Loucy (cell line): ENCODE measurements at regions not wholly inside any gene's neighbourhood (a gene's known extent, or its start where the extent isn't known, plus 50 kb on each side); places are given as distances from the start of the nearest gene placed in this dataset.

ENCODE experiments used
- H2AFZ ChIP-seq: fragments of 200-600 bp; sonication (generic); 2 replicates; pipeline ENCODE4 v1.6.0; 2016; ENCODE audit warnings: antibody characterized with exemption, mild to moderate bottlenecking, low read length, moderate library complexity
- H3F3A ChIP-seq: fragments of 200-600 bp; 2 replicates; pipeline ENCODE4 v1.6.0; 2016; ENCODE audit warnings: antibody characterized with exemption, low read depth, mild to moderate bottlenecking
- H3K27me3 ChIP-seq: fragments of 200-600 bp; sonication (generic); 2 replicates; pipeline ENCODE4 v1.6.1; 2014; ENCODE audit warnings: low read length, mild to moderate bottlenecking; ENCODE audit not compliant: insufficient read depth, poor library complexity, severe bottlenecking
- H3K36me3 ChIP-seq: fragments of 200-600 bp; sonication (generic); 2 replicates; pipeline ENCODE4 v1.6.1; 2016; ENCODE audit warnings: low read length; ENCODE audit not compliant: insufficient read depth
- H3K4me1 ChIP-seq: fragments of 200-600 bp; sonication (generic); 2 replicates; pipeline ENCODE4 v1.5.1; 2014; ENCODE audit warnings: low read length, mild to moderate bottlenecking; ENCODE audit not compliant: insufficient read depth, poor library complexity, severe bottlenecking
- H3K4me2 ChIP-seq: fragments of 200-600 bp; sonication (generic); 2 replicates; pipeline ENCODE4 v1.6.0; 2014; ENCODE audit warnings: antibody characterized with exemption, low read length, low read depth, mild to moderate bottlenecking; ENCODE audit not compliant: poor library complexity, severe bottlenecking
- H3K4me3 ChIP-seq: fragments of 200-600 bp; sonication (generic); 2 replicates; pipeline ENCODE4 v1.5.1; 2014; ENCODE audit warnings: low read length, mild to moderate bottlenecking, mixed read lengths; ENCODE audit not compliant: poor library complexity, severe bottlenecking
- H3K79me2 ChIP-seq: fragments of 200-600 bp; sonication (generic); 2 replicates; pipeline ENCODE4 v1.6.1; 2014; ENCODE audit warnings: low read length; ENCODE audit not compliant: insufficient read depth
- H3K9ac ChIP-seq: fragments of 200-600 bp; sonication (generic); 2 replicates; pipeline ENCODE4 v1.6.0; 2014; ENCODE audit warnings: mild to moderate bottlenecking, low read depth, low read length, moderate library complexity; ENCODE audit not compliant: poor library complexity, severe bottlenecking
- H3K9me2 ChIP-seq: fragments of 200-600 bp; sonication (generic); replicated peaks from 2 replicates; pipeline ENCODE4 v1.6.1; 2016; ENCODE audit warnings: low read depth, low read length, mixed read lengths
- H3K9me3 ChIP-seq: fragments of 200-600 bp; sonication (generic); 2 replicates; pipeline ENCODE4 v1.6.1; 2014; ENCODE audit warnings: mild to moderate bottlenecking, antibody characterized with exemption, low read length, low read depth; ENCODE audit not compliant: insufficient read depth
- H4K20me1 ChIP-seq: fragments of 200-600 bp; sonication (generic); 2 replicates; pipeline ENCODE4 v1.6.0; 2014; ENCODE audit warnings: antibody characterized with exemption, low read length, mild to moderate bottlenecking; ENCODE audit not compliant: insufficient read depth, poor library complexity, severe bottlenecking
- EZH2phosphoT487 ChIP-seq: fragments of 200-600 bp; IDR thresholded peaks from 2 replicates; pipeline ENCODE4 v1.6.1; 2018; ENCODE audit warnings: antibody characterized with exemption, mild to moderate bottlenecking, moderate library complexity, borderline replicate concordance
- TF ChIP-seq, protein P1 (sequence below): fragments of 200-600 bp; sonication (generic); conservative IDR thresholded peaks from 2 replicates; pipeline ENCODE4 v1.5.1; 2014; ENCODE audit warnings: mild to moderate bottlenecking, antibody characterized with exemption, low read length

DNA sequence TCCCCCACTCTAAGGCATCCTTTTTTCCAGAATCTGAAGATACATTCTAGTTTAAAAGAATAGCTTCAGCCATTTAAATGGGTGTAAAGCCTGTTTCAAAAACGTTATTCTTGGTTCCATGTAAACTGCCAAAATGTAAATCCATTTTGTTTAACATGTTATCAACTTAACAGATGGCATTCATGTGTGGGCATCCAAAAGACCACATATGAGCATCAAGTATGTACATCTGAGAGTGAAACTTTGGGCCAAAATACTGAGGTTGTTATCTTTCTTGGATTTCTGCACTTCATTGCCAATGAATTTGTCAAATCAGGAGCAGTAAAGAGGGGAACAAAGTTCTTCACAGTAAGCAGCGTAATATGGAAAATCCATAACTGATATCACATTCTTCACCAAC lies 395.4 kb downstream of the ZNF804A start:
- Histone ChIP-seq H3K9me3 (no peaks in the 10 kb centered on the region), H3K9ac (no peak overlapping the region), H3K27me3 (no peaks in the 10 kb centered on the region), H3F3A (no peaks in the 10 kb centered on the region), H3K4me3 (no peak overlapping the region), H3K79me2 (no peaks in the 10 kb centered on the region), H3K9me2 (no peaks in the 10 kb centered on the region; the same call in 1 of the 2 replicates), H2AFZ (no peak overlapping the region), H4K20me1 (no peaks in the 10 kb centered on the region), H3K36me3 (no peaks in the 10 kb centered on the region), H3K4me2 (no peak overlapping the region), H3K4me1 (no peaks in the 10 kb centered on the region)
- TF ChIP-seq, protein P1, sequence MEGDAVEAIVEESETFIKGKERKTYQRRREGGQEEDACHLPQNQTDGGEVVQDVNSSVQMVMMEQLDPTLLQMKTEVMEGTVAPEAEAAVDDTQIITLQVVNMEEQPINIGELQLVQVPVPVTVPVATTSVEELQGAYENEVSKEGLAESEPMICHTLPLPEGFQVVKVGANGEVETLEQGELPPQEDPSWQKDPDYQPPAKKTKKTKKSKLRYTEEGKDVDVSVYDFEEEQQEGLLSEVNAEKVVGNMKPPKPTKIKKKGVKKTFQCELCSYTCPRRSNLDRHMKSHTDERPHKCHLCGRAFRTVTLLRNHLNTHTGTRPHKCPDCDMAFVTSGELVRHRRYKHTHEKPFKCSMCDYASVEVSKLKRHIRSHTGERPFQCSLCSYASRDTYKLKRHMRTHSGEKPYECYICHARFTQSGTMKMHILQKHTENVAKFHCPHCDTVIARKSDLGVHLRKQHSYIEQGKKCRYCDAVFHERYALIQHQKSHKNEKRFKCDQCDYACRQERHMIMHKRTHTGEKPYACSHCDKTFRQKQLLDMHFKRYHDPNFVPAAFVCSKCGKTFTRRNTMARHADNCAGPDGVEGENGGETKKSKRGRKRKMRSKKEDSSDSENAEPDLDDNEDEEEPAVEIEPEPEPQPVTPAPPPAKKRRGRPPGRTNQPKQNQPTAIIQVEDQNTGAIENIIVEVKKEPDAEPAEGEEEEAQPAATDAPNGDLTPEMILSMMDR: no peak
- no peak for TF ChIP-seq EZH2phosphoT487

GRCh38 chr2:185006481-185006880 lies 408.2 kb downstream of the ZNF804A start:
- Histone ChIP-seq H3K9me3 (no peaks in the 10 kb centered on the region; the same call in 1 of the 2 replicates), H3K9ac (no peak overlapping the region), H3K9me2 (no peaks in the 10 kb centered on the region), H3K79me2 (no peaks in the 10 kb centered on the region), H3K4me2 (no peak overlapping the region), H3K4me1 (no peaks in the 10 kb centered on the region), H4K20me1 (no peaks in the 10 kb centered on the region), H3K27me3 (no peaks in the 10 kb centered on the region), H3K4me3 (no peak overlapping the region), H3K36me3 (no peaks in the 10 kb centered on the region), H2AFZ (no peak overlapping the region), H3F3A (no peaks in the 10 kb centered on the region)
- TF ChIP-seq, protein P1: no peak
- TF ChIP-seq EZH2phosphoT487: no peak

- TF ChIP-seq, protein P1: no peak
- no peak for TF ChIP-seq EZH2phosphoT487
- Histone ChIP-seq H3K79me2 (no peaks in the 10 kb centered on the region), H3K27me3 (no peaks in the 10 kb centered on the region), H3K9me2 (no peaks in the 10 kb centered on the region), H4K20me1 (no peaks in the 10 kb centered on the region), H2AFZ (no peak overlapping the region), H3K9me3 (peaks cover 8% of the 10 kb centered on the region; the same call in 1 of the 2 replicates), H3K9ac (no peak overlapping the region), H3K4me1 (no peaks in the 10 kb centered on the region), H3K4me2 (no peak overlapping the region), H3K4me3 (no peak overlapping the region), H3F3A (no peaks in the 10 kb centered on the region), H3K36me3 (no peaks in the 10 kb centered on the region)
Measured at GRCh38 chr2:185012643-185013042, 414.3 kb downstream of the ZNF804A start.
